GOT3 (cell line): ENCODE measurements at regions not wholly inside any gene's neighbourhood (a gene's known extent, or its start where the extent isn't known, plus 50 kb on each side); places are given as distances from the start of the nearest gene placed in this dataset.

Experiments used
- DNase-seq: peaks from one replicate; lab custom pipeline; 2025; ENCODE audit warnings: mixed read lengths; lab: John Stamatoyannopoulos, UW

- peak; percentile 9 for DNase-seq
These were observed 51.2 kb upstream of the CDH5 start for GRCh38 chr16:66315210-66315825.

- DNase-seq: no peak
These were observed 55.2 kb upstream of the CDH5 start for GRCh38 chr16:66311306-66311705.

- no peak for DNase-seq
These were observed 57.2 kb upstream of the CDH5 start for GRCh38 chr16:66309215-66309807.

- DNase-seq: no peak
These were observed 58.4 kb upstream of the CDH5 start for GRCh38 chr16:66308096-66308495.

- no peak for DNase-seq
These were observed 59.9 kb upstream of the CDH5 start for GRCh38 chr16:66306366-66307150.

GRCh38 chr16:66304961-66305360, 61.5 kb upstream of the CDH5 start:
- no peak for DNase-seq

GRCh38 chr16:66304151-66304550, 62.3 kb upstream of the CDH5 start:
- no peak for DNase-seq

GRCh38 chr16:66300501-66300900, 66.0 kb upstream of the CDH5 start:
- DNase-seq: no peak

- no peak for DNase-seq
These were observed 66.5 kb upstream of the CDH5 start for GRCh38 chr16:66300037-66300436.

- no peak for DNase-seq
These were observed 67.1 kb upstream of the CDH5 start for GRCh38 chr16:66299349-66299748.

- DNase-seq: no peak
These were observed 67.8 kb upstream of the CDH5 start for GRCh38 chr16:66298571-66299120.

- DNase-seq: no peak
These were observed 68.5 kb upstream of the CDH5 start for GRCh38 chr16:66298006-66298405.

GRCh38 chr16:66296591-66296990, 69.9 kb upstream of the CDH5 start:
- no peak for DNase-seq

- DNase-seq: no peak
These were observed 70.5 kb upstream of the CDH5 start for GRCh38 chr16:66295761-66296546.

- no peak for DNase-seq
These were observed 71.3 kb upstream of the CDH5 start for GRCh38 chr16:66295213-66295612.

- no peak for DNase-seq
These were observed 72.0 kb upstream of the CDH5 start for GRCh38 chr16:66294507-66294906.

- no peak for DNase-seq
These were observed 72.6 kb upstream of the CDH5 start for GRCh38 chr16:66293932-66294331.

GRCh38 chr16:66293207-66293735, 73.2 kb upstream of the CDH5 start:
- DNase-seq: no peak

GRCh38 chr16:66292241-66292935, 74.1 kb upstream of the CDH5 start:
- DNase-seq: no peak

- DNase-seq: no peak
These were observed 74.7 kb upstream of the CDH5 start for GRCh38 chr16:66291833-66292232.

GRCh38 chr16:66290431-66290830, 76.1 kb upstream of the CDH5 start:
- no peak for DNase-seq
